GM21447 (cell line): ENCODE measurements at regions not wholly inside any gene's neighbourhood (a gene's known extent, or its start where the extent isn't known, plus 50 kb on each side); places are given as distances from the start of the nearest gene placed in this dataset.
"Not testable (repeated sequence)": the region's sequence is repeated elsewhere in the genome, so short reads cannot be mapped to it uniquely, and the experiment has no call there.

Experiments used
- ATAC-seq: cut with Tn5 transposase; IDR thresholded peaks from one replicate; pipeline ENCODE4 v1.9.1; 2021; ENCODE audit not compliant: unreplicated experiment

DNA sequence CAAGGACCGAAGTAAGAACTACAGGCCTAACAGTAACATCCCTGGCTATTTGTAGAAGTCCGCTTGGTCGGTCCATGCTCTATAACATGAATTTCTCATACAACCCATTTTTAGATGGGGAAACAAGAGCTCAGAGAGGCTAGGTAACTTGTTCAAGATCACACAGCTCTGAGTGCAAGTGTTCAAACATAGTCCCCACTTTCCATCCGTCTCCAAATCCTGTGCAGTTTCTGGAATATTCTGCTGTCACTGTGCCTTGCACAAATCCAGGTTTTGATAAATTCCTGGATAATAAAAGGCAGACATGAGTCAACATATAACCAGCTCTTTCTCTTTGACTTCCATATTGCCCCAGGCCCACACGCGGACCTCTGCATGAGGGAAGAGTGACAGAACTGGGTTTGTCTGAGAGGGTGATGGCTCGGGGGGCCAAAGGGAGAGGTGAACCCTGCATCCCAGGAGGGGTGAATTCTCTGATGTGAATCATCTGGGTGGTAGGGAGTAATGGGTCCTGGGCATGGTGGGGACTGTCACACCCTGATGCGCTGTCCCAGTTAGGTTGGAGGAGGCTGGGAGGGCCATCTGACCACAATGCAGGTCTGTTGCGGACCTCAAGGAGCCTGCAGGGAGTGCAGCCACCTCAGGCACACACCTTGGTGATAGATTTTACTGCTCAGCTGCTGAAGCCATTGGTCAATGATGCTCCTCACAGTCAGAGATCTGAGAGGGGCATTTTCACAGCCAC, 162.2 kb downstream of the SMAD6 start:
- ATAC-seq, result no peak

DNA sequence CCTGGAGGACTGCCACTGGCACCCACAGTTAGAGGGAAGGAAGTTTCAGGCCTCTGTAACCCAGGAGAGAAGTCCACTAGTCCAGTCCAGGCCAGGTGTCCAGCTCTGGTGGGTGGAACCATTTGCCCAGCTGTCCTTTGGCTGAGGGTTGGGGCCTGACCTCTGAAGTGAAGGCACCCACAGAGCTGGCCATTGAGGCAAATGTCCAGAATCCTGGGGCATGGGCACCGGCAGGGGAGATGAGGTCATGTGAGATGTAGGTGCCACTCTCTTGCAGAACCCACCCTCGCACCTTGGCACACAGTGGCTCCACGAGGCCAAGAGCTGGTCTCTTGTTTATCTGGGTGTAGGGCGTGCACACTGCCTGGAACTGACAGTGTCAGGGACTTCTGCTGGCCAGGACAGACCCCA, 162.8 kb downstream of the SMAD6 start:
- no peak for ATAC-seq

DNA sequence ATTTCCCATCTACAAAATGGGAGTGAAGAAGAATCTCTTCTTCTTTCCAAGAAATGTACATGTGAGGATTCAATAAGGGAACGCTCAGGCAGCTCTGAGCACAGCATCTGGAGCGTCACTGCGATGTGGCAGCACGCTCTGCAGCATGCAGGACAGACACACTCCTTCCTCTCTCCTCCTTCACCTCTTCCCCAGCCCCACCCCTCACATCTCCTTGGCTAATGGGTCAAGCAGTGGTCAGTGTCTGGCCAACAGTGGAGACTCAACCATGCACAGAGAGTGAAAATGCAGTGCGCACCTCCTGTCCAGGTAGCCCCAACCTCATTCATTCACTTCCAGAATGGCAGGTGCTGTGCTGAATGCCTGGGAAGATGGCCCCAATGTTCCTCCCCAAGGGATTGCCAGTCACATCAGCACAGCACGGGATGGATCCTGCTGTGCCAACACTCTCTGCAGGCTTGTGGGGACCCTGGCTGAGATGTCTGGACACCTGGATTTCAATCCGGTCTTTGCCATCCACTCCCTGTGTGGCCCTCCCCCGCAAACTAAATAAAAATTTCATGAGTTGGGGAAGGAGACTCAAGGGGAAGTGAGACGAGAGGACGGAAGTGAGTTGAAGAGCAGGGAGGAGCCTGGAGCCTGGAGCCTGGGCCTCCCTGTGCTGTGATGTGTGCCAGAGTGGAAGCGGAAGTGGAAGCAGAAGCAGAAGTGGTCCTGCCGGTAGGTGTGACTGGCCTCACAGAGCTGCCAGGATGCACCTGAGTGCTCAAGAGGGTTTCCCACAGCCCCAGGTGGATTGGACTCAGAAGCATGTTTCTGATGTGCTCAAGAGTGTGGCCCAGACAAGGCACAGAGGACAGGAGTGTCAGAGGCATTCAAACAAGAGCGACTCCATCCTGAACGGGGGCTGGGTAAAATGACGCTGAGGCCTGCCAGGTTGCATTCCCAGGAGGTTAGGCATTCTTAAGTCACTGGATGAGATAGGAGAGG, 163.9 kb downstream of the SMAD6 start:
- ATAC-seq, result peak; percentile 83

DNA sequence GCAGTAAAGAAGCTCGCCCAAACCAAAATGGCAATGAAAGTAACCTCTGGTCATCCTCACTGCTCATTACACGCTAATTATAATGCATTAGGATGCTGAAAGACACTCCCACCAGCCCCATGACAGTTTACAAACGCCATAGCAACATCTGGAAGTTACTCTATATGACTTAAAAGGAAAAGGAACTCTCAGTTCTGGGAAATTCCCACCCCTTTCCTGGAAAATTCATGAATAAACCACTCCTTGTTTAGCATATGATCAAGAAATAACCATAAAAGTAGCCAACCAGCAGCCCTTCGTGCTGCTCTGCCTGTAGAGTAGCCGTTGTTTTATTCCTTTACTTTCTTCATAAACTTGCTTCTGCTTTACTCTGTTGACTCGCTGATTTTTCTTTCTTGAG, 164.6 kb downstream of the SMAD6 start:
- no peak for ATAC-seq

DNA sequence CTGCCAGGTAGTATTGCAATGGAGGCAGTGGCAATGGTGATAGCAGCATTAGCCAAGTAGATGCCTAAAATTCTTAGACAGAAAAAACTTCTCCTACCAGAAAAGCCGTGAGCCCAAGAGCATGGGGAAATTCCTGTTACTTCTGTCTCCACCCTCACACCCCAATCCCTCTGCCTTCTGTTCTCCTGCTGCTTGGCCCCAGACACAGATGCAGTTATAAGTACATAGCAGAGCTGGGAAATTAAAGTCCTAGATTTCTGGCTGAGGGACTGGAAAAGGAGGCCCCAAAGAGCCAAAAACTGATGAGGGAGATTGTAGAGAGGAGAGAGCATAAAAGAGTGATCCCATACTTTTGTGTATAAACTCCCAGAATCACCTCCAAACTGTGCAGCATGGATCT, 166.9 kb downstream of the SMAD6 start:
- ATAC-seq, result no peak

DNA sequence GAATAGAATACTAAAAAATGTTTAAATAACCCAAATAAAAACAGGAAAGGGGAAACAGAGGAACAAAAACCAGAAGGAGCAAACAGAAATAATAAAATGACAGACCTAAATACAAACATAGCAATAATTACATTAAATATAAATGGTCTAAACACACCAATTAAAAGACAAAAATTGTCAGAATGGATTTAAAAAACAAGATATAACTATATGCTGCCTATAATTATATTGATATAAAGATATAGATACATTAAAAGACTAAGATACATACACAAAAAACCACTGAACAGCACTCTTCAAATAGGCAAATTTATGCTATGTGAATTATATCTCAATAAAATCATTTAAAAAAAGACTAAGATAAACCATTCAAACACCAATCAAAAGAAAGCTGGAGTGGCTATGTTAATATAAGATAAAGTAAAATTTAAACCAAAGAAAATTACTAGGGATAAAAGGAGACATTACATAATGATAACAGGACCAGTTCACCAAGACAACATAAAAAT, 168.9 kb downstream of the SMAD6 start:
- ATAC-seq, result no peak

DNA sequence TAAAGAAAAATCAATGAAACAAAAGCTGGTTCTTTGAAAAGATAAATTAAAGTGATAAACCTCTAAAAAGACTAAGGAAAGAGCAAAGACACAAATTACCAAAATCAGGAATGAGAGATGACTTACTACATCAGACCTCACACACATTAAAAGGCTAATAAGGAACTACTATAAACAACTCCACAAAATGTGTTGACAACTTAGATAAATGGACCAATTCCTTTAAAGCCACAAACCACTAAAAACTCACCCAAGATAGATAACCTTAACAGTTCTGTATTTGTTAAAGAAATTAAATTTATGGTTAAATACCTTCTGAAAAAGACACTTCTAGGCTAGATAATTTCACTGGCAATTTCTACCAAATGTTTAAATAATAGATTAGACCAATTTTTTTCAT, 170.4 kb downstream of the SMAD6 start:
- no peak for ATAC-seq

DNA sequence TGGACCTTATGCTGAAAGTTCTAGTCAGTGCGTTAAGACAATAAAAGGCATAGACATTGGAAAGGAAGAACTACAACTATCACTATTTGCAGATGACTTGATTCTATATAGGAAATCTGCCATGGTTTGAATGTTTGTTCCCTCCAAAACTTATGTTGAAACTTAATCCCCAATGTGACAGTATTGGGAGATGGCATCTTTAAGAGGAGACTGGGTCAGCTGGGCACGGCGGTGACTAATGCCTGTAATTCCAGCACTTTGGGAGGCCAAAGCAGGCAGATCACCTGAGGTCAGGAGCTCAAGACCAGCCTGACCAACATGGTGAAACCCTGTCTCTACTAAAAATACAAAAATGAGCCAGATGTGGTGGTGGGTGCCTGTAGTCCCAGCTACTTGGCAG, 171.3 kb downstream of the SMAD6 start:
- ATAC-seq, result not testable (repeated sequence)

DNA sequence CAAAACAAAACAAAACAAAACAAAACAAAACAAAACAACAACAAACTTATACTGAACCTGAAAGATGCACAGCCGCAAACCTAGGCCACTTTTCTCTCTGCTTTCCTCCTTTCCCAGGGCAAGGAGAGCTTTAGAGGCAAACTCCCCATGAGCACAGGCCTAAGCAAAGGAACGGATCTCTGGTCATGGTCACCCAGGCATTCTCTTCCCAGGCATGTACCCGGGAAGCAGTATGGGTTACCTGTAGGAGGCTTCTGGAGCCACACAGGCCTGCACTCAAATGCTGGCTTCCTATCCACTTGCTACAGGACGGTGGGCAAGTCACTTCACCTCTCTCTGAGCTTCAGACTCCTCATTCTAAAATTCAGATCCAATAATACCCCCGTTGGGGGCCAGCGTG, 171.8 kb downstream of the SMAD6 start:
- ATAC-seq, result no peak

DNA sequence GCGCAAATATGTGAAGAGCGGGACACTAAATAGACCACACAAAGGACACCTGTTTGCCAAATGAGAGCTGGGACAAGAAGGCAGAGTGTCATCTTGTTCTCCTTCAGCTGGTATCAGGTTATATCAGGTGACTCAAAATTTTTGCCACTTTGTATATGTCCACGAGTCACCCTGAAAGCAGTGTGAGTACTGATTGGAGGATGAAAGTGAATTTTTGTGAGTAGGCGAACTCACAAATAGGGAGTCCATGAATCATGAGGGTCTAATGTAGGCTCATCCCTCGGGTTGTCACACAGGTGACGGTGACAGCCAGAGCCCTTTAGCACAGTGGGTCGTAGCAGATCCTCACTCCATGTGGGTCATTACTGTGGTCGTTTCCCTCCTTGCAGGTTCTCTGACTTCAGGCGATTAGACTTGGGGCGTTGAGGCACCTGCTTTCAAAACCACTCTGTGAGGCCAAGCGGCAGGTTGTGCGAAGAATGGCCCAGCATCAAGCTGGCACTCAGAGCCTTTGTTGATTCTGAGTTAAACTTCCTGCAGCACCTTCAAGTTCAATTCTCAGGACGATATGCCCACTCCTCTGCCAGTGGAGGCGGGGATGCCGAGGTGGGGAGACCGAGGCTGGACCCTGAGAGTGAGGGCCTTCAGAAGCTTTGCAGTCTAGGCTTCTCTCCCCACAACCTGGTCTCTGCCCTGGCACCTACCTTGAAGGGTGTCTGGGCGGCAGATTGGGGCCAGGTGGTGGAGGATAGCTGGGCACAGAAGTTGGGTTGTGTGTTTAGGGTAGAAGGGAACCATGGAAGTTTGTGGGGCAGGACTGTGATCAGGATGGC, 173.8 kb downstream of the SMAD6 start:
- no peak for ATAC-seq

DNA sequence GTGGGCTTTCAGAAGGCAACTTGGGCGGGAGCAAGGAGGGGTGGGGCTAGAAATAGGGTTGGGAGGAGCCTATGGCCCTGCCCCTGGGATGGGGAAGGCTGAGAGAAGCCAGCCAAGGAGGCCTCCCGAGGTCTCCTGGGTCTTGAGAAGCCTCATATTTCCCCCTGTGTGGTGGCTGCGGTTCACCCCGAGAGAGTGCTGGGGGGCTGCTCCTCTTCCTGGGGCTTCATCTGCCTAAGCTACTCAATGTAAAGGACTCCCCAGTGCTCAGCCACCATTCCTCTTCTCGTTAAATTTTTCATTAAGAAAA, 174.3 kb downstream of the SMAD6 start:
- ATAC-seq, result no peak

DNA sequence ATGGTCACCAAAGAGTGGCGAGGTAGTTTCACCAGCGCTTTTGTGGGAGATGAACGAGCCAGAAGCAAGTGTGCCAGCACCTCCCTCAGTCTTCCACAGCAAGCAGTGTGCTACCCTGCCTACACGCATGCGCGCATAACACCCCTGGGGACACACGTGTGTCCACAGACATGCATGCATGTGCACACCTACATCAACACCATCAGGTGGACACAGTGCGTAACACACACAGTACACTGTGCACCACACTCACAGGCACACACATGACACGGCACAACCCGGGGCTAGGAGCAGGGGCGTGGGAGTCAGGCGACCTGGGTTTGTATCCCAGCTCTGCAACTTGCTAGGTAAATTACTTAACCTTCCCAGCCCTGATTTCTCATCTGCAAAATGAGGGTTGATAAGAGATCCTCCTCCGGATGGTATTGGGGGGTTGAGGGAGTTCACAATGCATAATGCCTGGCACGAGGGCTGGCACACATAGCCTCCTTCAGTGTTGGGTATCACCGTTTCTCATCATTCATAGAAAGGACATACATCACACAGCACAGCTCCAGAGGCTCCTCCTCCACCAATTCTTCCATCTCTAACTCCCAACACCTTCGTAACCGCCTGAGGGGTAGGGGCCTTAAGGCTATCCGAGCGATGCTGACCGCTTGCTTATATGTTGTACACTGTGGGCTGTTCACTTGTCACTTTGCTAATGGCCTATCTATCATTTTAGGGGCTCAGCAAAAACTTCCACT, 174.9 kb downstream of the SMAD6 start:
- ATAC-seq, result no peak

DNA sequence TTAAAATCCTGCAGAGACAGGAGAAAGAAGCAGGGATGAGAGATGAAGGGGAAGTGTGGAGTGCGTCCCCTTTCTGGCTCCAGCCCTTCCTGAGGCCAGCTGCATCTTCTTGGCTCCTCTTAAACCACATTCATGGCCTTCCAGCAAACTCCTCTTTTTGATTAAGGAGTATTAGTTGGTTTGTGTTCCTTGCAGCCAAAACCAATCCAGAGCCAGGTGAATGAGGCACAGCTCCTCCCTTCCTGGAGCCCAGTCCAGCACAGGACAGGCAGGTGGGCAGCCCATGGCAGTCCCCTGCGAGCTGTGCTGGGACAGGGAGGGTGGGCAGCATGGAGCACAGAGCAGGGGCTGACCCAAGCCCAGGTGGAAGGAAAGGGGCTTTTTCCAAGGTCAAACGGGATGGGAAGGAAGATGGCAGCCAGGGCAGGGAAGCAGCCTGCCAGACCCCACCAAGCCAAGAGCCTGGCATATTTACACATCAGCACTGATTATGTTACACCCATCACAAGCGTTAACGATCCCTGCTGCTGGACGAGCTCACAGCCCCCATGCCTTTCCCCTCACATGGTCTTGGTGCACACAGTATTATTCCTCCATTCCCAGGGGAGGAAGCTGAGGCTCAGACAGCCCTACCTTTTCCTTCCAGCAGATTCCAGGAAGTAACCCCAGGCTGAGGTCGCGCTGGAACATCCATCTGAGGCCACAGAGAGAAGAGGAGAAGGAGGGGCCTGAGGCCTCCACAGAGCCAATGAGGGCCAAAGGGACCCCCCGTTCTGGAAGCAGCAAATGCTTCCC, 175.6 kb downstream of the SMAD6 start:
- no peak for ATAC-seq

DNA sequence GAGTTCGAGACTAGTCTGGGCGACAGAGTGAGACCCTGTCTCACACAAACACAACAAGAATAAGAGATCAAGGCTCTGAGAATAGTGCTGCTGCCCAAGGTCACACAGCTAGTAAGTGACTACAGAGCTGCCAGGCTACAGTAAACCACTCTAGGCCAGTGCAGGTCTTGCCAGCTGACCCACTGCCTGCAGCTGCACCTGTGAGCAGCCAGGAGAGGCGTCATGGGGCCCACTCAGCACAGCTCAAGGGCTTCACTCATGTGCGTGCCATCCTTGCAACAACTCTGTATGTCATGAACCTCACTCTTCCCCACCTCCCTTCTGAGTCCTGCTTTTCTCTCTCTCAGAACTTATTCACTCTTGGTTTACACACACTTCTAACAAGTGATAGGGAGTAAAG, 176.7 kb downstream of the SMAD6 start:
- no peak for ATAC-seq

DNA sequence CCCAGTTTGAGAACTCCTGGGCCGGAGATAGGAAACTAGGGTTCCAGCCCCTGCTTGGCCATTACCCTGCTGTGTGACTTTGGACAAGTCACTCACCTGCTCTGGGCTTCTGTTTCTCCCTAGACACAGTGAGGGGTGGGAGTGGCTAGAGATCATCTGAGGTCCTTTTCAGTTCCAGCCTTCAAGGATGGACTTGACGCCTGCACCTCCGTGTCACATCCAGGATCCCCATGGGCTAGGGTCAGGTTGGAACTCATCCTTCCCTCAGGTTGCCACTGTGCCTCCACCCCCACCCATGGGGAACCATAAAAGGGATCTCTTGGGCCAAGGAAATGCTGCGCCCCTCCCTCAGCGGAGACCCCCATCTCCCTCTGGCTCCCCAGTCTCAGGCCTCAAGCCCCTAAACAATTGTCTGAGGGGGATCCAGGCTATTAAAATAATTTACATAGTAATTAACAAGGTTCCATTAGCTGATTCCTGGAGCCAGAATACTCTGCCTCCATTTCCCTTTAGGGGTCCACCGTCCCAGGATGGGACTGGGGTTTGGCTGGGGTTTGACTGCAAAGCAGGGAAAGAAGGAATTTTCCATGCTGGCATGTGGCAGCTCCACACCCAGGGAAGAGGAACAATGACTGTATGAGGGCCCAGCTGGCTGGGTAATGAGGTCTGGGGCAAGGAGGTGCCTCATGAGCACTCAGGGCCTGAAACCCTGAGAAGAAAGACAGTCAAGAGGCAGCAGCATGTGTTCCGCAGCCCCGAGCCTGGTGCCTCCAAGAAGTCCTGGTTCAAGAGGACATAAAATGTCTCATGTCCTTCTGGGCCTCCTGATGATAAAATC, 177.7 kb downstream of the SMAD6 start:
- no peak for ATAC-seq

DNA sequence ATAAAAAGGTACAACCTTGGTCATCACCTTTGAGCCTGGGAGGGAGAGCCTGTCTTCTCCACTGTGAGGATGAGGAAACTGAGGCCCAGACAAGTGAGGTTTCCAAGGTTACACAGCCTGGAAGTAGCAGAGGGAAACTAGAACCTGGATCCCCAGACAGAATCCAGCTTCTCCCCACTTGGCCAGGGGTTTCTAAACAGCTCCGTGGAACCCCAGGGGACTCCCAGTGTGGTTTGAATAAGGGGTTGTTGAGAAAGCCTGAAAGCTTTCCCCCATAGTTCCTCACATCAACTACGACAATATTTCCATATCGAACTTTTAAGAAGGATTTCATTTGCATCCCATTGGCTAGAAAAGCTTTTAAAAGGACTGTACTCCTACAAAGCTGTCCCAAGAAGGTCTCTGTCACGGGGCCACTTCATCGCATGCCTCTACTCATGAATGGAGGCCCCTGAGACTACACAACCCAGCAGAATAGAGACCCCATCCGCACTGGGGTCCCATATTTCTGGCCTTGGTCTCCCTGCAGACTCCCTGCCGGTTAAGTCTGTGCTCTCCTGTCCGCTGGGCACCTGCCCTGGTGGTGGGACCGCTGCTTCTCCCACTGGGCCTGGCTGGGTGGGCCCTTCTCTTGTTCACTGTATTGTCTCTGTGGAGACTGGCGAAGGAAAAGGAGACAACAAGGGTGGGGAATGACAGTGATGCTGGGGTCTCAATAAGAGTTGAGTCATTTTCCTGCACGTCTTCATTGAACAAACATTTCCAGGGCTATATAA, 178.5 kb downstream of the SMAD6 start:
- no peak for ATAC-seq

DNA sequence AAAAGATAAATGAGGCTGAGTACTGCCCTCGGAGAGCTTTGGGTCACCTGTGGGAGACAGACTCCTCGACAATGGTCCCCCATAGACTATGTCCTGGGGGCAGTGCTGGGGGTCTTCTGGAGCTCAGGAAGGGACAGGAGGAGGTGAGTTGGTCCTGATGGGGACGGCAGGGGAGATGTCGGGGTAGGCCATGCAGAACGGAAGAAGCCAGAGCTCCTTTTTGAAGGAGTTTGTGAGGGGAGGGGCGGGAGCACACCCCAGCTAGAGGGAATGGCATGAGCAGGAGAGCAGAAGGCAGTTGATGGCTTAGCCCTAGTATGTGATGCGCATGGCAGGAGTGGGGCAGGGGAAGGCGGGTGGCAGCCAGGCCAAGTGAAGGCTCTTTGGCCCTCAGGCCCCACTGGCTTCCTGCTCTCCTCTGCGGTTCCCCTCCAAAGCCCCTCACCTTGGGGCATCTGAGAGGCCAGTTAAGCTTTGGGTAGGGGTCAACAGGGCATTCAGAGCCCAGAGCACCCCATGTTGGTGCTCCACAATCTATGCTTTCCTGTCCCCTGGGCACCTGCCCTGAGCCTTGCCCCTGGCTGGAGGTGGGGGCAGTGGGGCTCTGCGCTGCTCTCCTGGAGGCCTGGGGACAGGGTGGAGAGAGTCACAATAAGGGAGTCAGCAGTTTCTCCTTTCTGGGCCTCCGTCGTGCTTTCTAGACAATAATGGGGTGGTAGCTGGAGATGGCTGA, 179.3 kb downstream of the SMAD6 start:
- ATAC-seq, result no peak
